Stimulated activated CD4-positive, alpha-beta T cell treated with anti-CD3 and anti-CD28 coated beads, Interleukin-2, amount 100 ng/mL, for 48 hours (primary cell): ENCODE measurements at regions not wholly inside any gene's neighbourhood (a gene's known extent, or its start where the extent isn't known, plus 50 kb on each side); places are given as distances from the start of the nearest gene placed in this dataset.

ENCODE experiments used
- DNase-seq, 2 donors: peaks; one replicate each; pipeline ENCODE4 v3.0.0-alpha.2; 2020

- no peak for DNase-seq
These were observed 132.0 kb upstream of the IL12A start for GRCh38 chr3:159856590-159857104.

GRCh38 chr3:159857840-159858239 is 130.8 kb upstream of the IL12A start:
- no peak for DNase-seq

- no peak for DNase-seq
These were observed 130.0 kb upstream of the IL12A start for GRCh38 chr3:159858650-159859049.

GRCh38 chr3:159859424-159859823 is 129.2 kb upstream of the IL12A start:
- DNase-seq = no peak

- DNase-seq = no peak
These were observed 128.8 kb upstream of the IL12A start for GRCh38 chr3:159859836-159860235.

- no peak for DNase-seq
These were observed 128.1 kb upstream of the IL12A start for GRCh38 chr3:159860269-159861116.

- DNase-seq = no peak
These were observed 127.2 kb upstream of the IL12A start for GRCh38 chr3:159861369-159861987.

- DNase-seq = no peak
These were observed 123.5 kb upstream of the IL12A start for GRCh38 chr3:159865041-159865579.

GRCh38 chr3:159866201-159866746 is 122.4 kb upstream of the IL12A start:
- no peak for DNase-seq

- DNase-seq = no peak
These were observed 121.3 kb upstream of the IL12A start for GRCh38 chr3:159867372-159867771.

GRCh38 chr3:159870723-159871122 is 117.9 kb upstream of the IL12A start:
- DNase-seq = no peak

- no peak for DNase-seq
These were observed 116.1 kb upstream of the IL12A start for GRCh38 chr3:159872374-159873109.

- no peak for DNase-seq
These were observed 113.5 kb upstream of the IL12A start for GRCh38 chr3:159875116-159875515.

GRCh38 chr3:159877924-159878323 is 110.7 kb upstream of the IL12A start:
- DNase-seq = no peak

GRCh38 chr3:159879146-159879545 is 109.5 kb upstream of the IL12A start:
- no peak for DNase-seq

- no peak for DNase-seq
These were observed 109.0 kb upstream of the IL12A start for GRCh38 chr3:159879598-159879997.

- DNase-seq = no peak
These were observed 107.4 kb upstream of the IL12A start for GRCh38 chr3:159881208-159881607.

- no peak for DNase-seq
These were observed 106.8 kb upstream of the IL12A start for GRCh38 chr3:159881828-159882309.

GRCh38 chr3:159882367-159882766 is 106.3 kb upstream of the IL12A start:
- DNase-seq = no peak

- no peak for DNase-seq
These were observed 105.5 kb upstream of the IL12A start for GRCh38 chr3:159882790-159883779.

- no peak for DNase-seq
These were observed 103.8 kb upstream of the IL12A start for GRCh38 chr3:159884661-159885402.
